HG02884 (cell line): ENCODE measurements at regions not wholly inside any gene's neighbourhood (a gene's known extent, or its start where the extent isn't known, plus 50 kb on each side); places are given as distances from the start of the nearest gene placed in this dataset.
"Not testable (repeated sequence)": the region's sequence is repeated elsewhere in the genome, so short reads cannot be mapped to it uniquely, and the experiment has no call there.

ENCODE experiments used
- ATAC-seq: cut with Tn5 transposase; IDR thresholded peaks from one replicate; pipeline ENCODE4 v1.9.1; 2021; ENCODE audit warnings: mild to moderate bottlenecking, moderate library complexity; ENCODE audit not compliant: unreplicated experiment

GRCh38 chr7:65613644-65614289 is 240.1 kb downstream of the ZNF92 start:
- ATAC-seq, result not testable (repeated sequence)

- not testable (repeated sequence) for ATAC-seq
Measured at GRCh38 chr7:65616111-65616510, 242.5 kb downstream of the ZNF92 start.

GRCh38 chr7:65620216-65620615 is 246.6 kb downstream of the ZNF92 start:
- not testable (repeated sequence) for ATAC-seq

- not testable (repeated sequence) for ATAC-seq
Measured at GRCh38 chr7:65621580-65622201, 248.0 kb downstream of the ZNF92 start.

GRCh38 chr7:65631236-65631635 is 241.6 kb upstream of the VKORC1L1 start:
- not testable (repeated sequence) for ATAC-seq

GRCh38 chr7:65633587-65634404 is 239.1 kb upstream of the VKORC1L1 start:
- not testable (repeated sequence) for ATAC-seq

GRCh38 chr7:65638918-65639317 is 234.0 kb upstream of the VKORC1L1 start:
- ATAC-seq, result not testable (repeated sequence)

- not testable (repeated sequence) for ATAC-seq
Measured at GRCh38 chr7:65639717-65640116, 233.2 kb upstream of the VKORC1L1 start.

GRCh38 chr7:65643498-65643897 is 229.4 kb upstream of the VKORC1L1 start:
- not testable (repeated sequence) for ATAC-seq

- not testable (repeated sequence) for ATAC-seq
Measured at GRCh38 chr7:65647153-65647964, 225.5 kb upstream of the VKORC1L1 start.

GRCh38 chr7:65651174-65651573 is 221.7 kb upstream of the VKORC1L1 start:
- not testable (repeated sequence) for ATAC-seq

GRCh38 chr7:65651826-65652592 is 220.9 kb upstream of the VKORC1L1 start:
- ATAC-seq, result not testable (repeated sequence)

- ATAC-seq, result not testable (repeated sequence)
Measured at GRCh38 chr7:65652669-65653068, 220.2 kb upstream of the VKORC1L1 start.

GRCh38 chr7:65656494-65657188 is 216.2 kb upstream of the VKORC1L1 start:
- ATAC-seq, result not testable (repeated sequence)

GRCh38 chr7:65683362-65683761 is 189.5 kb upstream of the VKORC1L1 start:
- not testable (repeated sequence) for ATAC-seq

GRCh38 chr7:65699026-65699714 is 173.7 kb upstream of the VKORC1L1 start:
- not testable (repeated sequence) for ATAC-seq

GRCh38 chr7:65699715-65700356 is 173.0 kb upstream of the VKORC1L1 start:
- not testable (repeated sequence) for ATAC-seq

GRCh38 chr7:65719123-65719798 is 153.6 kb upstream of the VKORC1L1 start:
- ATAC-seq, result not testable (repeated sequence)
